ENCODE measurements at regions not wholly inside any gene's neighbourhood (a gene's known extent, or its start where the extent isn't known, plus 50 kb on each side); places are given as distances from the start of the nearest gene placed in this dataset. TPM values are rescaled to one million over a fixed set of nuclear protein-coding genes. Genes with fewer than 3 reads are reported as not detected.

DNA sequence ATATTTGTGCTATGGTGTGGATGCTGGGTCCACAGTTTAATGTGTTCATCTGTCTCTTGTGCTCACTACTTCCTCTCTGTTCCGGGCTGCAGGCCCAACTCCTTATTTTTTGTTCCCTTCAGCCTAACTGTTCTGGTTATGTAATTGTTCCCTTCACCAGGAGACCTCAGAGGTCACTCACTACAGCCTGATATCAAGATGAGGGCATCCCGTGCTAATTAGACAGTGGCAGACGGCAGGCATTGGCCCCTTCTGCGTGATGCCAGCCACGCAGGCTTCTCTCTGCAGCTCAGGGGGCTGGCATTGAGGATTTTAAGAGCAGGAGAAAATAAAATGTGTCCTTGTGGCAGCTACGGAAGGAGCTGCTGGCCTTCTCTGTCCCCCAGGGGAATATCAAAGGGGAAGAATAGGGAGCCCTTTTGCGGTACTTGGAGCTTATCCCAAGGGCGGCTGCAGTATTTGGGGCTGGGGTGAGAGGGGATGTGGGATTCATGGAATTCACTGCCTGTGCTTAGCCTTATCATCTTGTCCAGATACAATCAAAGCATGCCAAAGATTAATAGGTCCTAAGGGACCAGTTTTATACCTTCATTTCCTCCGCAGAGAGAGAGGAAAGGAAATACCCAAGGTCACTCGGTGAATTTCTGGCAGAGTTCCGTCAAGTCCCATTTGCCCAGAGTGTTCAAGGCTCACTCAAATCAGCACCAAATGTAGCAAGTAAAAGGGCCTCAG, 53.3 kb upstream of the TRIB2 start:
- no peak for DNase-seq
- H3K4me1 Mint-ChIP-seq (ENCODE audit: low read depth, unreplicated experiment), result no peaks in the 10 kb centered on the region
- TF ChIP-seq, protein P1, sequence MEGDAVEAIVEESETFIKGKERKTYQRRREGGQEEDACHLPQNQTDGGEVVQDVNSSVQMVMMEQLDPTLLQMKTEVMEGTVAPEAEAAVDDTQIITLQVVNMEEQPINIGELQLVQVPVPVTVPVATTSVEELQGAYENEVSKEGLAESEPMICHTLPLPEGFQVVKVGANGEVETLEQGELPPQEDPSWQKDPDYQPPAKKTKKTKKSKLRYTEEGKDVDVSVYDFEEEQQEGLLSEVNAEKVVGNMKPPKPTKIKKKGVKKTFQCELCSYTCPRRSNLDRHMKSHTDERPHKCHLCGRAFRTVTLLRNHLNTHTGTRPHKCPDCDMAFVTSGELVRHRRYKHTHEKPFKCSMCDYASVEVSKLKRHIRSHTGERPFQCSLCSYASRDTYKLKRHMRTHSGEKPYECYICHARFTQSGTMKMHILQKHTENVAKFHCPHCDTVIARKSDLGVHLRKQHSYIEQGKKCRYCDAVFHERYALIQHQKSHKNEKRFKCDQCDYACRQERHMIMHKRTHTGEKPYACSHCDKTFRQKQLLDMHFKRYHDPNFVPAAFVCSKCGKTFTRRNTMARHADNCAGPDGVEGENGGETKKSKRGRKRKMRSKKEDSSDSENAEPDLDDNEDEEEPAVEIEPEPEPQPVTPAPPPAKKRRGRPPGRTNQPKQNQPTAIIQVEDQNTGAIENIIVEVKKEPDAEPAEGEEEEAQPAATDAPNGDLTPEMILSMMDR (IDR thresholded peaks at IDR 0.05; ENCODE audit: partially characterized antibody, unreplicated experiment), result no peak

DNA sequence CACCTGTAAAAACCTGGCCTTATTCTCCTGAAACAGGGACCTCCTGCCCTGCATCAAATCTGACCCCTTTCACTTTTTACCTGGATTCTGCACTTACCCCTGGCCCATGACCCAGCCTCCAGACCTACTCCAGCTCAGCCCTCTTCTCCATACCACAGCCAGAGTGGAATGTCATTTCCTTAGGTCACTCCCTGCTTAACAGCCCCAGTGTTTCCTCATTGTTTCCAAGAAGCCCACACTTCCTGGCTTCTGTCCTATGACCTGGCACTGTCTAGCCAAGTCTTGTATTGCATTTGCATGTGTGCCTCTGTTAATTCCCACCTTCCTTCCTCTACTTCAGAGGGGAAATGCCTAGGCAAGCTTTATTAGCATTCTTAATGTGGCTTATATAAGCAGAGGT, 51.4 kb upstream of the TRIB2 start:
- Mint-ChIP-seq H3K36me3 (ENCODE audit: unreplicated experiment) (peaks cover 8% of the 10 kb centered on the region), H3K4me1 (ENCODE audit: low read depth, unreplicated experiment) (no peaks in the 10 kb centered on the region), H3K9me3 (ENCODE audit: unreplicated experiment) (no peaks in the 10 kb centered on the region), H3K27ac (ENCODE audit: unreplicated experiment) (no peak overlapping the region), H3K4me3 (ENCODE audit: unreplicated experiment) (no peak overlapping the region), H3K27me3 (ENCODE audit: unreplicated experiment) (no peaks in the 10 kb centered on the region)
- TF ChIP-seq, protein P1 (IDR thresholded peaks at IDR 0.05; ENCODE audit: partially characterized antibody, unreplicated experiment), result no peak
- DNase-seq, result no peak

More for the DNA sequence above, 53.3 kb upstream of the TRIB2 start:
- H3K4me3 Mint-ChIP-seq (ENCODE audit: unreplicated experiment), result no peak overlapping the region
- no peaks in the 10 kb centered on the region for H3K27me3 Mint-ChIP-seq (ENCODE audit: unreplicated experiment)
- peaks cover 8% of the 10 kb centered on the region for H3K36me3 Mint-ChIP-seq (ENCODE audit: unreplicated experiment)
- H3K9me3 Mint-ChIP-seq (ENCODE audit: unreplicated experiment), result no peaks in the 10 kb centered on the region
- H3K27ac Mint-ChIP-seq (ENCODE audit: unreplicated experiment), result no peak overlapping the region

DNA sequence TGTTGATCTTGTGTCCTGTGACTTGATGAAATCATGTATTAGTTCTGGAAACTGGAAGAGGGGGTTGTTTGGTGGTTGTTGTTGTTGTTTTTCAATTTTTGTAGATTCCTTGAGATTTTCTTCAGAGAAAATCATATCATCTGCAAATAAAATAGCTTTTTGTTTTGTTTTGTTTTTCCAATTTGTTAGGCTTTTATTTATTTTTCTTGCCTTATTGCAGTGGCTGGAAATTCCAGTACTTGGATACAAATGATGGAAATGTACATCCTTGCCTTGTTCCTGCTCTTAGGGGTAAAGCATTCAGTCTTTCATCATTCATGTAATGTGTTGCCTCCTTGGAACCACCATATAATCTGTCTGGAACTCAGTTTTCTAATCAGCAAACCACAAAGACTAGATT, 50.3 kb upstream of the TRIB2 start:
- H3K36me3 Mint-ChIP-seq (ENCODE audit: unreplicated experiment), result peaks cover 8% of the 10 kb centered on the region
- DNase-seq, result no peak
- H3K27ac Mint-ChIP-seq (ENCODE audit: unreplicated experiment), result no peak overlapping the region
- H3K27me3 Mint-ChIP-seq (ENCODE audit: unreplicated experiment), result no peaks in the 10 kb centered on the region
- TF ChIP-seq, protein P1 (IDR thresholded peaks at IDR 0.05; ENCODE audit: partially characterized antibody, unreplicated experiment), result no peak
- H3K9me3 Mint-ChIP-seq (ENCODE audit: unreplicated experiment), result no peaks in the 10 kb centered on the region
- H3K4me1 Mint-ChIP-seq (ENCODE audit: low read depth, unreplicated experiment), result no peaks in the 10 kb centered on the region
- no peak overlapping the region for H3K4me3 Mint-ChIP-seq (ENCODE audit: unreplicated experiment)

Small RNA genes in the stretch of these regions (microRNA-seq; reads per million reads assigned to microRNA genes)
- gene MIR3681 (ENCODE audit: unreplicated experiment), result not detected
